Esophagus squamous epithelium (tissue), 4 donors: ENCODE measurements at regions not wholly inside any gene's neighbourhood (a gene's known extent, or its start where the extent isn't known, plus 50 kb on each side); places are given as distances from the start of the nearest gene placed in this dataset.

Experiments
- POLR2A ChIP-seq, 4 donors: fragments of 450-650 bp; IDR thresholded peaks; one replicate each; pipeline ENCODE4 v1.6.1; 2017; ENCODE audit warnings: antibody characterized with exemption in 4 of 4, mild to moderate bottlenecking in 4 of 4, moderate library complexity in 3 of 4
- TF ChIP-seq, protein P1 (sequence below), 6 experiments: fragments of 450-650 bp in 4 of 6; fragments of 200-600 bp in 2 of 6; sonication (generic) in 2 of 6; IDR thresholded peaks; one replicate each; pipeline ENCODE4 v1.5.1; 2016 to 2019; ENCODE audit warnings: antibody characterized with exemption in 6 of 6, mild to moderate bottlenecking in 4 of 6, moderate library complexity in 4 of 6

DNA sequence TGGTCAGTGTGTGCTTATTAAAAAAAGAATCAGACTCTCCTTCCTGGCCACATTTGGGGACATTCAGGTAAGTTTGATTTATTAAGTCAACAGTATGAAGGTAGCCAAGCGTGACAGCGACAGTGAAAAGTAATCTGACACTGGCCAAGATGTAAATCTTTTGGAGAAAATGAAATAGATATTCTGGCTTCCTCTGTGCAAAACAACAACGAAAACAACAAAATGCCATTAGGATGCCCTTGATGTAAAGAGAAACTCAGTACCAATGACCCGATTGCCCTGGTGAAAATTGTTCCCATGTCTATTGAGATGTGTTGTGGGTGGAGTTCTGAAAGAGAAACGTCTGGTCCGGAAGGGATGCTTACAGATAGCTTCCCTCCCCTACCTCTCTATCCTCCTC lies 267.8 kb downstream of the MAT2B start:
- TF ChIP-seq, protein P1, sequence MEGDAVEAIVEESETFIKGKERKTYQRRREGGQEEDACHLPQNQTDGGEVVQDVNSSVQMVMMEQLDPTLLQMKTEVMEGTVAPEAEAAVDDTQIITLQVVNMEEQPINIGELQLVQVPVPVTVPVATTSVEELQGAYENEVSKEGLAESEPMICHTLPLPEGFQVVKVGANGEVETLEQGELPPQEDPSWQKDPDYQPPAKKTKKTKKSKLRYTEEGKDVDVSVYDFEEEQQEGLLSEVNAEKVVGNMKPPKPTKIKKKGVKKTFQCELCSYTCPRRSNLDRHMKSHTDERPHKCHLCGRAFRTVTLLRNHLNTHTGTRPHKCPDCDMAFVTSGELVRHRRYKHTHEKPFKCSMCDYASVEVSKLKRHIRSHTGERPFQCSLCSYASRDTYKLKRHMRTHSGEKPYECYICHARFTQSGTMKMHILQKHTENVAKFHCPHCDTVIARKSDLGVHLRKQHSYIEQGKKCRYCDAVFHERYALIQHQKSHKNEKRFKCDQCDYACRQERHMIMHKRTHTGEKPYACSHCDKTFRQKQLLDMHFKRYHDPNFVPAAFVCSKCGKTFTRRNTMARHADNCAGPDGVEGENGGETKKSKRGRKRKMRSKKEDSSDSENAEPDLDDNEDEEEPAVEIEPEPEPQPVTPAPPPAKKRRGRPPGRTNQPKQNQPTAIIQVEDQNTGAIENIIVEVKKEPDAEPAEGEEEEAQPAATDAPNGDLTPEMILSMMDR (IDR thresholded peaks at IDR 0.05) = no peak
- TF ChIP-seq POLR2A (IDR thresholded peaks at IDR 0.05) = no peak
